Raji (cell line): ENCODE measurements at regions not wholly inside any gene's neighbourhood (a gene's known extent, or its start where the extent isn't known, plus 50 kb on each side); places are given as distances from the start of the nearest gene placed in this dataset.

Source experiments
- POLR2A ChIP-seq: IDR thresholded peaks from 2 replicates; pipeline ENCODE4 v1.6.1; 2011; ENCODE audit warnings: low read depth, low read length, control low read depth; ENCODE audit not compliant: insufficient read depth

- TF ChIP-seq POLR2A = no peak
Observed at GRCh38 chr12:68984796-68985573, 52.0 kb upstream of the CPM start.

GRCh38 chr12:68998041-68998440 is 65.1 kb upstream of the CPM start:
- TF ChIP-seq POLR2A = no peak

- no peak for TF ChIP-seq POLR2A
Observed at GRCh38 chr12:69000074-69000473, 67.1 kb upstream of the CPM start.

GRCh38 chr12:69000540-69001243 is 67.7 kb upstream of the CPM start:
- no peak for TF ChIP-seq POLR2A

GRCh38 chr12:69001251-69001650 is 68.3 kb upstream of the CPM start:
- TF ChIP-seq POLR2A = no peak

GRCh38 chr12:69002969-69003368 is 70.0 kb upstream of the CPM start:
- no peak for TF ChIP-seq POLR2A

GRCh38 chr12:69003991-69004390 is 71.0 kb upstream of the CPM start:
- no peak for TF ChIP-seq POLR2A

- TF ChIP-seq POLR2A = no peak
Observed at GRCh38 chr12:69007101-69007854, 74.3 kb upstream of the CPM start.

GRCh38 chr12:69007855-69008351 is 74.9 kb upstream of the CPM start:
- TF ChIP-seq POLR2A = no peak

GRCh38 chr12:69008520-69008919 is 75.5 kb upstream of the CPM start:
- no peak for TF ChIP-seq POLR2A

GRCh38 chr12:69014047-69014446 is 81.1 kb upstream of the CPM start:
- no peak for TF ChIP-seq POLR2A

GRCh38 chr12:69015017-69015416 is 82.0 kb upstream of the CPM start:
- TF ChIP-seq POLR2A = no peak

GRCh38 chr12:69015831-69016230 is 82.9 kb upstream of the CPM start:
- TF ChIP-seq POLR2A = no peak

- TF ChIP-seq POLR2A = no peak
Observed at GRCh38 chr12:69019082-69019481, 86.1 kb upstream of the CPM start.

GRCh38 chr12:69019910-69020309 is 86.9 kb upstream of the CPM start:
- no peak for TF ChIP-seq POLR2A

- TF ChIP-seq POLR2A = no peak
Observed at GRCh38 chr12:69022674-69023073, 89.7 kb upstream of the CPM start.
